ENCODE measurements at regions not wholly inside any gene's neighbourhood (a gene's known extent, or its start where the extent isn't known, plus 50 kb on each side); places are given as distances from the start of the nearest gene placed in this dataset.

DNA sequence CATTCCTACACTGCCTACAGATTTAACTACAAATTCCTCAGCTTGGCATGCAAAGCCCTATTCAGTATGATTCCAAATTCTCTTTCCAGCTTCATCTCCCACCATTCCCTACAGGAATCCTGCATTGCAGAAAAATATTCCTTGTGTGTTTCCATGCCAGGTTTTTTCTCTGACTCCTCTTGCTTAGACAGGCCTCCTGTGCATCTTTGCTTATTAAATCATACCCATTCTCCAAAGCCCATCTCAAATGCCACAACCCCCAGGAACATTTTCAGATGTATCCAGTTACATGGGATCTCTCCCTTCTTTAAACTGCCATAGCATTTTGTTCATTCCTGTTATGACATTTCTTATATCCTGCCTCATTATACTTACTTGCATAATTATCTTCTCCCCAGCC is 106.4 kb upstream of the GRIA3 start:
- Histone ChIP-seq H3K9me3 (ENCODE audit: insufficient read depth, low read length) (no peaks in the 10 kb centered on the region), H3K27ac (ENCODE audit: low read depth, low read length) (no peak overlapping the region), H3K27me3 (ENCODE audit: low read length) (no peaks in the 10 kb centered on the region), H3K79me2 (ENCODE audit: insufficient read depth, low read length) (no peaks in the 10 kb centered on the region), H3K4me3 (ENCODE audit: insufficient read depth, low read length, poor library complexity, severe bottlenecking) (no peak overlapping the region), H3K4me2 (ENCODE audit: low read depth, low read length, poor library complexity, severe bottlenecking) (no peak overlapping the region), H3F3A (ENCODE audit: insufficient read depth) (no peaks in the 10 kb centered on the region), H3K9me2 (replicated peaks; ENCODE audit: insufficient read depth, low read length) (no peaks in the 10 kb centered on the region), H3K9ac (ENCODE audit: low read length) (no peak overlapping the region), H2AFZ (ENCODE audit: low read depth, low read length, severe bottlenecking) (no peak overlapping the region), H4K20me1 (ENCODE audit: low read depth, low read length) (no peaks in the 10 kb centered on the region), H3K36me3 (ENCODE audit: low read length) (no peaks in the 10 kb centered on the region)
- TF ChIP-seq CTCF (IDR thresholded peaks at IDR 0.05; ENCODE audit: insufficient read depth, low read length, poor library complexity, severe bottlenecking) (no peak), EZH2phosphoT487 (conservative IDR thresholded peaks at IDR 0.05; ENCODE audit: low read length) (no peak)

DNA sequence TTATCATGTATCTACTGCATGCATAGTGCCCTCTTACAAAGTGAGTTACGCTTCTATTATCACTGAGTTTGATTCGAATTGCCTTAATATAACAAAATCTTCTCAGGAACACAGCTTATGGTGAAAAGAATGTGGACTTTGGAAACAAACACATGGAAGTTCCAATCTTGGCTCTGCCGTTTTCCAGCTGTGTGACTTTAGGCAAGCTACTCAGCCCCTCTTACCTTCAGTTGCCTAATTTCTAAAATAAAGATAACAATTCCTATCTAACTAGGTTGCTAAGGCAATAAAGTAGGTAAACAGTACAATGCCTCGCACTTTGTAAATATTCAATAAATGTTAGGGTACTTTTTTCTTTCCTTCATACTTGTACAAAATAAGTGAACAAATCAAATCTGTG is 104.0 kb upstream of the GRIA3 start:
- Histone ChIP-seq H3K9me3 (ENCODE audit: insufficient read depth, low read length) (no peaks in the 10 kb centered on the region), H3K79me2 (ENCODE audit: insufficient read depth, low read length) (no peaks in the 10 kb centered on the region), H3K27me3 (ENCODE audit: low read length) (no peaks in the 10 kb centered on the region), H4K20me1 (ENCODE audit: low read depth, low read length) (no peaks in the 10 kb centered on the region), H2AFZ (ENCODE audit: low read depth, low read length, severe bottlenecking) (no peak overlapping the region), H3K27ac (ENCODE audit: low read depth, low read length) (no peak overlapping the region), H3F3A (ENCODE audit: insufficient read depth) (no peaks in the 10 kb centered on the region), H3K4me2 (ENCODE audit: low read depth, low read length, poor library complexity, severe bottlenecking) (no peak overlapping the region), H3K9me2 (replicated peaks; ENCODE audit: insufficient read depth, low read length) (no peaks in the 10 kb centered on the region), H3K4me3 (ENCODE audit: insufficient read depth, low read length, poor library complexity, severe bottlenecking) (no peak overlapping the region), H3K36me3 (ENCODE audit: low read length) (no peaks in the 10 kb centered on the region), H3K9ac (ENCODE audit: low read length) (no peak overlapping the region)
- no peak for TF ChIP-seq CTCF (IDR thresholded peaks at IDR 0.05; ENCODE audit: insufficient read depth, low read length, poor library complexity, severe bottlenecking)
- TF ChIP-seq EZH2phosphoT487 (conservative IDR thresholded peaks at IDR 0.05; ENCODE audit: low read length): no peak

GRCh38 chrX:123081776-123082175 is 102.3 kb upstream of the GRIA3 start:
- Histone ChIP-seq H3K27me3 (ENCODE audit: low read length) (no peaks in the 10 kb centered on the region), H3K4me2 (ENCODE audit: low read depth, low read length, poor library complexity, severe bottlenecking) (no peak overlapping the region), H3K9ac (ENCODE audit: low read length) (no peak overlapping the region), H4K20me1 (ENCODE audit: low read depth, low read length) (no peaks in the 10 kb centered on the region), H3K9me3 (ENCODE audit: insufficient read depth, low read length) (no peaks in the 10 kb centered on the region), H3K9me2 (replicated peaks; ENCODE audit: insufficient read depth, low read length) (no peaks in the 10 kb centered on the region), H3F3A (ENCODE audit: insufficient read depth) (no peaks in the 10 kb centered on the region), H3K79me2 (ENCODE audit: insufficient read depth, low read length) (no peaks in the 10 kb centered on the region), H3K27ac (ENCODE audit: low read depth, low read length) (no peak overlapping the region), H3K36me3 (ENCODE audit: low read length) (no peaks in the 10 kb centered on the region), H2AFZ (ENCODE audit: low read depth, low read length, severe bottlenecking) (no peak overlapping the region), H3K4me3 (ENCODE audit: insufficient read depth, low read length, poor library complexity, severe bottlenecking) (no peak overlapping the region)
- TF ChIP-seq CTCF (IDR thresholded peaks at IDR 0.05; ENCODE audit: insufficient read depth, low read length, poor library complexity, severe bottlenecking): no peak
- TF ChIP-seq EZH2phosphoT487 (conservative IDR thresholded peaks at IDR 0.05; ENCODE audit: low read length): no peak

DNA sequence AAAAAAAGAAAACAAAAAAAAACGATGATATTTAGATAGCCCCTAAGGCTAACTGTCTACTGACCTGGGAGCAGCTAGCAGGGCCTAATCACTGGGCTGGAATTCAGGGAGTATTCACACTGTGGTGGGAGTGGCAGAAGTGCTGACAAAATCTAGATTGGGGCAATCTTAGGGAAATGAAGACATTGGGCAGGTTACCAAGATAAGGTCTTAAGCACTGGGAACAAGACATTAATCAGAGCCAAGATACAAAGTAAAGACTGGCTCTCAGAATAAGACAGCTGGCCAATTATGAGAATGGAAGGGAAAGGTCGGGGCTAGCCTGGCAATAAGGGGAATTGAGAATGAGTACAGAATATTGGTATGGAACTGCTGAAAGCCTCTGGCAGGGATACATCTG is 100.2 kb upstream of the GRIA3 start:
- Histone ChIP-seq H3K9me3 (ENCODE audit: insufficient read depth, low read length) (no peaks in the 10 kb centered on the region), H3K79me2 (ENCODE audit: insufficient read depth, low read length) (no peaks in the 10 kb centered on the region), H3K27ac (ENCODE audit: low read depth, low read length) (no peak overlapping the region), H3K9ac (ENCODE audit: low read length) (no peak overlapping the region), H3K27me3 (ENCODE audit: low read length) (no peaks in the 10 kb centered on the region), H3K4me3 (ENCODE audit: insufficient read depth, low read length, poor library complexity, severe bottlenecking) (no peak overlapping the region), H3F3A (ENCODE audit: insufficient read depth) (no peaks in the 10 kb centered on the region), H4K20me1 (ENCODE audit: low read depth, low read length) (no peaks in the 10 kb centered on the region), H3K4me2 (ENCODE audit: low read depth, low read length, poor library complexity, severe bottlenecking) (no peak overlapping the region), H3K36me3 (ENCODE audit: low read length) (no peaks in the 10 kb centered on the region), H2AFZ (ENCODE audit: low read depth, low read length, severe bottlenecking) (no peak overlapping the region), H3K9me2 (replicated peaks; ENCODE audit: insufficient read depth, low read length) (no peaks in the 10 kb centered on the region)
- TF ChIP-seq EZH2phosphoT487 (conservative IDR thresholded peaks at IDR 0.05; ENCODE audit: low read length) (no peak), CTCF (IDR thresholded peaks at IDR 0.05; ENCODE audit: insufficient read depth, low read length, poor library complexity, severe bottlenecking) (no peak)
